BJ (cell line): ENCODE measurements at regions not wholly inside any gene's neighbourhood (a gene's known extent, or its start where the extent isn't known, plus 50 kb on each side); places are given as distances from the start of the nearest gene placed in this dataset.

ENCODE experiments used
- CTCF ChIA-PET: fragments of 350-600 bp; formaldehyde crosslinking; extraction: SDS; loops from one replicate; lab custom pipeline; 2021; ENCODE audit warnings: antibody characterized with exemption, inconsistent platforms; lab: Yijun Ruan, JAX
- POLR2A ChIA-PET: fragments of 300-600 bp; sonication (Branson Sonifier 250); formaldehyde crosslinking; extraction: SDS; loops from one replicate; lab custom pipeline; 2021; ENCODE audit warnings: antibody characterized with exemption; lab: Charles Lee
- DNase-seq: peaks from one replicate; pipeline ENCODE4 v3.0.0-alpha.2; 2011; ENCODE audit warnings: low read depth
- H3K27me3 ChIP-seq: 2 replicates; pipeline ENCODE4 v1.6.0; 2011; ENCODE audit warnings: low read length; ENCODE audit not compliant: control insufficient read depth, insufficient read depth
- H3K36me3 ChIP-seq: 2 replicates; pipeline ENCODE4 v1.5.1; 2011; ENCODE audit warnings: low read length; ENCODE audit not compliant: control insufficient read depth, insufficient read depth
- H3K4me3 ChIP-seq: 2 replicates; pipeline ENCODE4 v1.5.1; 2011; ENCODE audit warnings: low read depth, mild to moderate bottlenecking, control low read depth, low read length
- TF ChIP-seq, protein P1 (sequence below): IDR thresholded peaks from 2 replicates; pipeline ENCODE4 v1.5.1; 2011; ENCODE audit warnings: low read depth, mild to moderate bottlenecking, control low read depth, inconsistent platforms, low read length, moderate library complexity; ENCODE audit not compliant: insufficient read depth

DNA sequence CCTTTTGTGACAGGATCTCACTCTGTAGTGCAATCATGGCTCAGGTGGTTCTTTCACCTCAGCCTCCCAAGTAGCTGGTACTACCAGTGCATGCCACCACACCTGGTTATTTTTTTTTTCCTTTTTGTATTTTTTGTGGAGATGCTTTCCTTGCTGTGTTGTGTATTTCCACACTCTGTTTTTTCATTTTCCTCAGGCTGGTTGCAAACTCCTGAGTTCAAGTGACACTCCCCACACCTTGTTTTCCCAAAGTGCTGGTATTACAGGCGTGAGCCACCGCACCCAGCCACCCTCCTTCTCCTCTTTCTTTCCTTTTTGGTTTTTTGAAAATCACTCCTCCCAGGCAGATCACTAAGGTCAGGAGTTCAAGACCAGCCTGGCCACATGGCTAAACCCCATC is 65.0 kb downstream of the MYCN start:
- H3K4me3 ChIP-seq: no peak overlapping the region
- no peaks in the 10 kb centered on the region for H3K36me3 ChIP-seq
- ChIA-PET CTCF (no interaction called here), POLR2A (no interaction called here)
- DNase-seq: no peak
- H3K27me3 ChIP-seq: no peaks in the 10 kb centered on the region
- TF ChIP-seq, protein P1, sequence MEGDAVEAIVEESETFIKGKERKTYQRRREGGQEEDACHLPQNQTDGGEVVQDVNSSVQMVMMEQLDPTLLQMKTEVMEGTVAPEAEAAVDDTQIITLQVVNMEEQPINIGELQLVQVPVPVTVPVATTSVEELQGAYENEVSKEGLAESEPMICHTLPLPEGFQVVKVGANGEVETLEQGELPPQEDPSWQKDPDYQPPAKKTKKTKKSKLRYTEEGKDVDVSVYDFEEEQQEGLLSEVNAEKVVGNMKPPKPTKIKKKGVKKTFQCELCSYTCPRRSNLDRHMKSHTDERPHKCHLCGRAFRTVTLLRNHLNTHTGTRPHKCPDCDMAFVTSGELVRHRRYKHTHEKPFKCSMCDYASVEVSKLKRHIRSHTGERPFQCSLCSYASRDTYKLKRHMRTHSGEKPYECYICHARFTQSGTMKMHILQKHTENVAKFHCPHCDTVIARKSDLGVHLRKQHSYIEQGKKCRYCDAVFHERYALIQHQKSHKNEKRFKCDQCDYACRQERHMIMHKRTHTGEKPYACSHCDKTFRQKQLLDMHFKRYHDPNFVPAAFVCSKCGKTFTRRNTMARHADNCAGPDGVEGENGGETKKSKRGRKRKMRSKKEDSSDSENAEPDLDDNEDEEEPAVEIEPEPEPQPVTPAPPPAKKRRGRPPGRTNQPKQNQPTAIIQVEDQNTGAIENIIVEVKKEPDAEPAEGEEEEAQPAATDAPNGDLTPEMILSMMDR: no peak

DNA sequence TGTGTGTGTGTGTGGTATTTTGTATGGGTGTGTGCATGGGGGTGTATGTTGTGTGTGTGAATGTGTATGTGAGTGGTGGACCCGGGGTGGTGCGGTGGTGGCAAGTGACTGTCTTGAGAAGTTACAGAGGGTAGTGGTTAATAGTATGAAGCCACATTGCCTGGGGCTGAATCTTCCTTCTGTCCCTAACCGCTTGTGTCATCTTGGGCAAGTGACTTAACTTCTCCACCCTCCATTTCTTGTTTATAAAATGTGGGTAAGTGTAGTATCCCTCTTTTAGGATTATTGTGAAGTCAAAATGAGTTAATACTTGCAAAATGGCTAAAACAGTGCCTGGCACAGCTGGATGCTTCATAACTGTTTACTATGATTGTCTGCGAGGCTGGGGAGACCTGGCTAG is 63.5 kb downstream of the MYCN start:
- ChIA-PET POLR2A (no interaction called here), CTCF (interaction anchor here (0.6 kb wide), 1 partner anchor 372 kb away, joined by 3 read pairs; no protein-coding TSS in a partner anchor)
- no peaks in the 10 kb centered on the region for H3K36me3 ChIP-seq
- no peaks in the 10 kb centered on the region for H3K27me3 ChIP-seq
- TF ChIP-seq, protein P1: no peak
- no peak for DNase-seq
- H3K4me3 ChIP-seq: no peak overlapping the region

DNA sequence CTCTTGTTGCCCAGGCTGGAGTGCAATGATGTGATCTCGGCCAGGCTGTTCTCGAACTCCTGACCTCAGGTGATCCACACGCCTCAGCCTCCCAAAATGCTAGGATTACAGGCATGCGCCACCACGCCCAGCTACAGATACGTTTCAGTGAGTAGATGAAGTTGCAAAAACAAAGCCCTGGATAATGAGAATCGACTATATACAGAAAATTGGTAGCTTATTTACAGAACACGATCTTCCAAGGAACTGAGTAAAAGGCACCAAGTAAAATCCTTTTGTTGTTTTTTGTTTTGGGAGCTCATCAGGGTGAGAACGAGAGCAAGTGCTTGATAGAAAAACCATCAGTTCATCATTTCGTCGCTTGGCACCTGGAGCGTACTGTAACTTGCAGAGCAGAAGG is 62.8 kb downstream of the MYCN start:
- no peaks in the 10 kb centered on the region for H3K36me3 ChIP-seq
- TF ChIP-seq, protein P1: no peak
- DNase-seq: no peak
- no peak overlapping the region for H3K4me3 ChIP-seq
- ChIA-PET POLR2A (no interaction called here), CTCF (interaction anchor here (0.6 kb wide), 1 partner anchor 372 kb away, joined by 3 read pairs; no protein-coding TSS in a partner anchor)
- no peaks in the 10 kb centered on the region for H3K27me3 ChIP-seq

DNA sequence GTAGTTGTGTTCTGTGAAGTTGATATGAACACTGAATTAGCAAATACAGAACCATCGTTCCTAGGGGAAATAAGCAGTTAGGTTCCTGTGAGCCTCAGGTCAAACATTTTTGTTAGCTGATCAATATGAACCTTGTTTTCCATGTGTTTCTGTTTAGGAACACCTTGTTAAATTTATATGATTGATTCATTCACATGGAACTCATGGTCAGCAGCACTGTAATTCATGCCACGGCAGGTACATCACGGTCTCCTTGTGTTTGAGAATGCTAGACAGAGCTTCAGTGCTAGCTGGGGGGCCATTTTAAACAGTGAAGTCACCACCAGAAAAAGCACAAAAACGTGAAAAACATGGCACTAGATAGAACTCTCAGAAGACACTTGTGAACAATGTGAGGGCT is 62.2 kb downstream of the MYCN start:
- ChIA-PET POLR2A (no interaction called here), CTCF (no interaction called here)
- Histone ChIP-seq H3K27me3 (no peaks in the 10 kb centered on the region), H3K4me3 (no peak overlapping the region), H3K36me3 (no peaks in the 10 kb centered on the region)
- DNase-seq: no peak
- TF ChIP-seq, protein P1: no peak

DNA sequence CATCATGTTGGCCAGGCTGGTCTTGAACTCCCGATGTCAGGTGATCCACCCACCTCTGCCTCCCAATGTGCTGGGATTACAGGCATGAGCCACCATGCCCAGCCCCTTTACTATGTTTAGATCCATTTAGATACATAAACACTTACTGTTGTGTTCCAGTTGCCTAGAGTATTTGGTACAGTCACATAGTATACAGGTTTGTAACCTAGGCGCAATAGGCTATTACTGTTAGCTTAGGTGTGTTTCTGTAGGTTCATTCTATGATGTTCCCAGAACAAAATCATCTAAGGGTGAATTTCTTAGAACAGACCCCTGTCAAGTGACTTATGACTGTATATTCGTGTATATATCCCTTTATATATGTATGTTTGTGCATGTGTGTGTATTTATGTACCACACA is 61.8 kb downstream of the MYCN start:
- ChIA-PET CTCF (no interaction called here), POLR2A (no interaction called here)
- no peak for DNase-seq
- TF ChIP-seq, protein P1: no peak
- Histone ChIP-seq H3K4me3 (no peak overlapping the region), H3K27me3 (no peaks in the 10 kb centered on the region), H3K36me3 (no peaks in the 10 kb centered on the region)
